H1 (cell line): ENCODE measurements at regions not wholly inside any gene's neighbourhood (a gene's known extent, or its start where the extent isn't known, plus 50 kb on each side); places are given as distances from the start of the nearest gene placed in this dataset.

Experiments used
- MAX ChIP-seq: IDR thresholded peaks from 2 replicates; pipeline ENCODE4 v1.6.1; 2012; ENCODE audit warnings: inconsistent platforms

DNA sequence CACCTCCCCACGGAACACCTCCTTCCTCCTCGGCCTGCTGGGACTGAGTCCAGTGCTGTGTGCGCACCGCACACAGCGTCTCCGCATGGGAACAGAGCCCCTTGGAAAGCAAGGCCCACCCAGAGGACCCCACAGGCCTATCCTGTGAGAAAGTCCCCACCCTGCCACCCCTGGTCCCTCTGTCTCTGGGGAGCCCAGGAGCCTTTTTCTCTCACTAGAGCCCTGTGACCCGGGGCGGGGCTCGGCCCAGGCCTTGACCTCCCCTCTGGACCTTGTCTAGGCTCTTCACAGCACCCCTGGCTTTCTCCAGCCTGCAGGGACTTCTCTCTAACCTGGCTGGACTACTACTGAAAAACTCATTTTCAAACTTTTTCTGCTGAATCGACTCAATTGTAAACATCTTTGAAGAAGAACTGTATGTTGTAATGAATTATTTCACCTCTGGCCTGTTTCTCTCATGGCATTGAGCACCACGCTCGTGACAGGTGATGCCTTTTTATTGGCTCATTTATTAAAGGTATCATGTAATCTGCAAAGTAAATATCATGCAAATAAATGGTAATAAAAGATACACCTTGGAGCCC, 89.2 kb downstream of the IRX1 start (continued):
- TF ChIP-seq MAX = no peak
